ENCODE measurements at regions not wholly inside any gene's neighbourhood (a gene's known extent, or its start where the extent isn't known, plus 50 kb on each side); places are given as distances from the start of the nearest gene placed in this dataset.

DNA sequence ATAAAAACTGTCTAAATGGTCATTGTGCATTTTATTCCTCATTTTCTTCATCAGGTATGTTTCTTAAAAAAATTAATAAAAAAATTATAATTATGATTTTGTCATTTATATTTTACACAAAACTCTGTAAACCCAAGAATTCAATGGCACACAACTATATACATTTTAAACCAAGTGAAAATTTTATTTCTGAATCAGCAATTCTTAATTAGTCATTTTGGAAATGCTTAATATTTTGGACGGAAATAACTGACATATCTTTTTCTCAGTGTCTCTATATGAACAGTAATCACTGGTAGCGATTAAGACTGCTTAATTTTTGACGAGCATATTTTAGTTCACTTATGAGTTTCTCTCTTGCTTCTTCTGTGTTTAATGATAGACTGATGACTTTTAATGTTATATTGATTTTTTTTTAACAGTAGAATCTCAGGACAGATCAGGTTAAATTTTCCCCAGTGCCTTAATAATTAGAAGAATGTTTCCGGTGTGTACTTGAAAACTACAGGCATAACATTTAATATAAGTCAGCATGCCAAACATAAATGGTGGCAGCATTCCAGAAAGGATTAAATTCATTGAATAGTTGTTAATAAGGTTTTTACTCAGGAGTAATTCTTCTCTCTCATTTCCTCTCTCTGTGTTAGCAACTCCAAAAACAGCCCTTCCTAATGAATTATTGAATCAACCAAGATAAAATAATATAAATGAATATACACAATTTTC, 644.7 kb upstream of the CDH6 start:
- H3K27me3 Mint-ChIP-seq = no peaks in the 10 kb centered on the region
- peaks cover 11% of the 10 kb centered on the region for H3K9me3 Mint-ChIP-seq (ENCODE audit: low read depth)
- CTCF ChIA-PET = no interaction called here
- H3K36me3 Mint-ChIP-seq (ENCODE audit: low read depth) = no peaks in the 10 kb centered on the region
- H3K4me3 Mint-ChIP-seq = no peak overlapping the region
- intact Hi-C loops (cut with DNase I, micrococcal nuclease) = no loop called here
- no peak for DNase-seq
- no peak overlapping the region for H3K27ac Mint-ChIP-seq
- no peaks in the 10 kb centered on the region for H3K4me1 Mint-ChIP-seq
- no peak for ATAC-seq
- POLR2A ChIA-PET = no interaction called here

DNA sequence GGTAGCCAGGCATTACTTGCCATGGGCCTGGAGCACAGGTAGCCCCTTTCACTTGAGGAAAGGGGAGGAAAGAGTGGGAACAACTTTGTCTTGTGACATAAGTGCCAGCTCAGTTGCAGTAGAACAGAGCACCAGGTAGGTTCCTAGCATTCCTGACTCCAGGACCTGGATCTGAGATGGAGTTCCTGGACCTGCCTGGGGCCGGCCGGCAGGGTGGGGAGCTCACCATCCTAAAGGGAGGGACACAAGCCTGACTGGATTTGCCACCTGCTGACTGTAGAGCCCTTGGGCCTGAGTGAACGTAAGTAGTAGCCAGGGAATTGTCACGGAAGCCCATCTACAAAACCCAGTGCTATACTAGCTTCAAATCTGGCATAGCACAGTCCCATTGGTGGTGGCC, 653.3 kb upstream of the CDH6 start:
- ChIA-PET POLR2A (no interaction called here), CTCF (no interaction called here)
- Mint-ChIP-seq H3K27me3 (no peaks in the 10 kb centered on the region), H3K36me3 (ENCODE audit: low read depth) (no peaks in the 10 kb centered on the region), H3K4me3 (no peak overlapping the region), H3K27ac (no peak overlapping the region), H3K9me3 (ENCODE audit: low read depth) (peaks cover 25% of the 10 kb centered on the region), H3K4me1 (no peaks in the 10 kb centered on the region)
- ATAC-seq (no peak), DNase-seq (no peak)
- intact Hi-C loops (cut with DNase I, micrococcal nuclease) = no loop called here

DNA sequence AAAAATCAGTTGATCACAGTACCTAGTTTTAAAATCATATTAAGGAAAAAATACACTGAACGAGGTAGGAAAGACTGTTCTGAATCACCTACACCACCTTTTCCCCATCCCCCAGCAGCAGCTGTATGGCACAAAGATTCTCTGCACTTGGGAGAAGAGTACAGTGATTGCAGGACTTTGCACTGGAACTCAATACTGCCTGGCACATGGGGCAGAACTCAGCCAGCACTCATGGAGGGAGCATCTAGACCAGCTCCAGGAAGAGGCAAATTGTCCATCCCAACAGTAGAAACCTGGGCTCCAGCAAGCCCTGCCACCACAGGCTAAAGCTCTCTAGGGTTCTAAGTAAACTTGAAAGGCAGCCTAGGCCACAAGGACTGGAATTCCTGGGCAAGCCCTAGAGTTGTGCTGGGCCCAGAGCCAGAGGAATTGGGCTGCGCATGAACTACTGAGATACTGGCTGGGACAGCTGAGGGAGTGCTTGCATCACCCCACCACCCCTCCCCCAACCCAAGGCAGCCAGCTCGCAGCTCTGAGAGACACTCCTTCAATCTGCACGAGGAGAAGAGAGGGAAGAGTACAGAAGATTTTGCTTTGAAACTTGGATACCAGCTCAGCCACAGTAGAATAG, 654.4 kb upstream of the CDH6 start:
- H3K27me3 Mint-ChIP-seq = no peaks in the 10 kb centered on the region
- H3K4me3 Mint-ChIP-seq = no peak overlapping the region
- no peaks in the 10 kb centered on the region for H3K4me1 Mint-ChIP-seq
- intact Hi-C loops (cut with DNase I, micrococcal nuclease) = no loop called here
- no peaks in the 10 kb centered on the region for H3K36me3 Mint-ChIP-seq (ENCODE audit: low read depth)
- peaks cover 23% of the 10 kb centered on the region for H3K9me3 Mint-ChIP-seq (ENCODE audit: low read depth)
- ChIA-PET CTCF (no interaction called here), POLR2A (no interaction called here)
- no peak overlapping the region for H3K27ac Mint-ChIP-seq
- DNase-seq (no peak), ATAC-seq (no peak)

DNA sequence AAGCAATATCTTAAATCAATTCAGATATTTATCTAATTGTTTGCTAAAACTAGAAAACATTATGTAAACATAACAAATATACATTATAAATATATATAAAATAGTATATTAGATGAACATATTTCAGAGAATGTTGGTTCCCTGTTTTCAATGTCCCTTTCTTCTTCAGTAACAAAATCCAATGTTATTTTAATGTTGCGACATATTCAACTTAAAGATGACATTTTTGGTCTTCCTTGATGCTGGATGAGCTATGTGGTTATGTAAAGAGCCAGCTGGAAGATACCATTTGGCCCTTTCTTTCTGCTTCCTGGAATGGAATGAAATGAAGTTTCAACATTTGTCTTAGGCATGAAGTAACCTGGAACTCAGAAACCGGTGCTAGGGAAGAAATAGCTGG, 668.1 kb upstream of the CDH6 start:
- H3K27me3 Mint-ChIP-seq = no peaks in the 10 kb centered on the region
- no peak overlapping the region for H3K4me3 Mint-ChIP-seq
- ChIA-PET CTCF (no interaction called here), POLR2A (no interaction called here)
- peaks cover 5% of the 10 kb centered on the region for H3K9me3 Mint-ChIP-seq (ENCODE audit: low read depth)
- H3K27ac Mint-ChIP-seq = no peak overlapping the region
- H3K4me1 Mint-ChIP-seq = no peaks in the 10 kb centered on the region
- H3K36me3 Mint-ChIP-seq (ENCODE audit: low read depth) = no peaks in the 10 kb centered on the region
- intact Hi-C loops (cut with DNase I, micrococcal nuclease) = no loop called here
- ATAC-seq (no peak), DNase-seq (no peak)

DNA sequence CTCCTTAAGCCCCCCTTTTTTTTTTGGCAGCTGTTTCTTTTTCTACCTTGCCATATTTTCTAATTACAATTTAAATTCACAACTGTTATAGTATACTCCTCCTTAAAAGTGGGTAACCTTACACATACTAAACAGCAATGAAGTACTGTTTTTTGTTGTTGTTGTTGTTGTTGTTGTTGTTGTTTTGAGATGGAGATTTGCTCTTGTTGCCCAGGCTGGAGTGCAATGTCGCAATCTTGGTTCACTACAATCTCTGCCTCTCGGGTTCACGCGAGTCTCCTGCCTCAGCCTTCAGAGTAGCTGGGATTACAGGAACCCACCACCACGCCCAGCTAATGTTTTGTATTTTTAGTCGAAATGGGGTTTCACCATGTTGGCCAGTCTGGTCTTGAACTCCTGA, 669.1 kb upstream of the CDH6 start:
- H3K9me3 Mint-ChIP-seq (ENCODE audit: low read depth) = peaks cover 5% of the 10 kb centered on the region
- DNase-seq = no peak
- ATAC-seq = no peak
- intact Hi-C loops (cut with DNase I, micrococcal nuclease) = no loop called here
- no peaks in the 10 kb centered on the region for H3K36me3 Mint-ChIP-seq (ENCODE audit: low read depth)
- ChIA-PET CTCF (no interaction called here), POLR2A (no interaction called here)
- no peak overlapping the region for H3K27ac Mint-ChIP-seq
- H3K4me3 Mint-ChIP-seq = no peak overlapping the region
- H3K27me3 Mint-ChIP-seq = no peaks in the 10 kb centered on the region
- no peaks in the 10 kb centered on the region for H3K4me1 Mint-ChIP-seq

DNA sequence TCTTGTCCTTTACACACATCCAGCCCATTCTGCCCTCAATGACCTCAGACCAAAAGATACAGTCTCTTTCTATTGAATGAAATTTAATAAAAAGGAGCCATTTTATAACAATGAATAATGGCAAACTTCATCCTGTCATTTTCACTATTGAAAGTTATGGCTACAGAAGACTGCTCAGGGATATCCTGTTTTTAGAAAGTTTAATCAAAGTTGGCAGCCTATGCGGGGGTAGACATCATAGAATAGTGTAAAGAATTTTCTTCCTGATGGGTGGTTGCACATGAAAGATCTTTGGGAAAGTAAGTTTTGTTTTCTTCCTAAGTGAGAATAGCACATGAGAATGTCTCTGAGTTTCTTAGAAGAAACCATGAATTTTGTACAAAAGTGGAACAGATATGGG, 670.4 kb upstream of the CDH6 start:
- DNase-seq (no peak), ATAC-seq (no peak)
- intact Hi-C loops (cut with DNase I, micrococcal nuclease) = no loop called here
- peaks cover 7% of the 10 kb centered on the region for H3K9me3 Mint-ChIP-seq (ENCODE audit: low read depth)
- no peaks in the 10 kb centered on the region for H3K36me3 Mint-ChIP-seq (ENCODE audit: low read depth)
- ChIA-PET POLR2A (no interaction called here), CTCF (no interaction called here)
- H3K4me3 Mint-ChIP-seq = no peak overlapping the region
- H3K27ac Mint-ChIP-seq = no peak overlapping the region
- H3K27me3 Mint-ChIP-seq = no peaks in the 10 kb centered on the region
- no peaks in the 10 kb centered on the region for H3K4me1 Mint-ChIP-seq

DNA sequence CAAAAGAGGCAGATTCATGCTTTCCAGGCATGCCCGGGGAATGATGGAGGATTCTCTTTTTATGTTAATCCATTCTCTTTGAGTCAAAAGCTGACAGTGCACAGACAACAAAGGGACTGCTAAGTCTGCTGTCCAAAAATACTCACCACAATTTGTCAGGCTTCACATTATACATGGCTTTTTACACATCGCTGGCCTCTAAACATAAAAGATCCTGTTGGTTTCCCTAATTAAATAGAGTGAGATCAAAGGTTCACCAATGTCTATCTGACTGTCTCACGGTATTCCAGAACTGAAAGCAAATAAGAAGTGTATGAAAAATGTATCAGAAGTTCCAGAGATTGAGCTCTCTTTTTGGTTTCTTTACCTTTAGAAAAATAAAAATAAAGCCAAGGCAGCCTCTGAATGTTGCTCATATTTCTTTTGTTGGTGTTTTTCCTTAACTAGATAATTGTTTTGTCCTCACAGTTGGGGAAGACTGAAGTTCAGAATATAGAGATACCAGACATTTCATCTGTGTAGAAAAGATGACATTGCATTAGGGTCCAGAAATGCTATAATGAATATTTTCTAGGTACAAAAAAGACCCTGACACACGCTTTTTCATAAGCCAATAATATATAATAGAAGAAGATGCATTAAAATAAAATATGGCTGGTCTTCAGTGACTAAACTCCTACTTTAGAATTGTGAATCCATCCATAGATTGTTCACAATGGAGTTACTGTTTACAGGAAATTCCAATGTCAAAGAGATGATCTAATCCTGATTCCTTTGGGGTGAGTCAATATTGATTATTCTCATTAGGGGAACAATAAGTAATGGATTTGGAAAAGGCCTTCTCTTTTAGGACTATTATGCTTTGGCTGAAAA, 688.2 kb upstream of the CDH6 start:
- POLR2A ChIA-PET = no interaction called here
- CTCF ChIA-PET = no interaction called here
- intact Hi-C loops (cut with DNase I, micrococcal nuclease) = no loop called here
- H3K27ac Mint-ChIP-seq = no peak overlapping the region
- H3K27me3 Mint-ChIP-seq = no peaks in the 10 kb centered on the region
- H3K4me1 Mint-ChIP-seq = no peaks in the 10 kb centered on the region
- no peak overlapping the region for H3K4me3 Mint-ChIP-seq
- H3K36me3 Mint-ChIP-seq (ENCODE audit: low read depth) = no peaks in the 10 kb centered on the region
- ATAC-seq (no peak), DNase-seq (no peak)
- peaks cover 6% of the 10 kb centered on the region for H3K9me3 Mint-ChIP-seq (ENCODE audit: low read depth)

DNA sequence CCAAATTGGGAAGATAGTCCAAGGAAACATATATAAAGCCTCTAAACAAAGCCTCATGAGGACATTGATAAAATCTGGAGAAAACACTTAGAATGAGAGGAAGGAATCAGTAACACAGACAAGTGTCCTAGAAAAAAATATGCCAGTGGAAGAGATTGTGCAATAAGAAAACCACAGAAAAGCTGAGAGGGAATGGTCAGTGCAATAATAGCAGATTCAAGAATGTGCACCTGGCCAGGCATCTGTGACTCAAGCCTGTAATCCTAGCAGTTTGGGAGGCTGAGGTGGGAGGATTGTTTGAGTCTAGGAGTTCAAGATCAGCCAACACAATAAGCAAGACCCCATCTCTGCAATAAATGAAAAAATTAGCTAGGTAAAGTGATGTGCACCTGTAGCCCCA, 691.2 kb upstream of the CDH6 start:
- Mint-ChIP-seq H3K4me1 (no peaks in the 10 kb centered on the region), H3K27ac (no peak overlapping the region), H3K36me3 (ENCODE audit: low read depth) (no peaks in the 10 kb centered on the region)

DNA sequence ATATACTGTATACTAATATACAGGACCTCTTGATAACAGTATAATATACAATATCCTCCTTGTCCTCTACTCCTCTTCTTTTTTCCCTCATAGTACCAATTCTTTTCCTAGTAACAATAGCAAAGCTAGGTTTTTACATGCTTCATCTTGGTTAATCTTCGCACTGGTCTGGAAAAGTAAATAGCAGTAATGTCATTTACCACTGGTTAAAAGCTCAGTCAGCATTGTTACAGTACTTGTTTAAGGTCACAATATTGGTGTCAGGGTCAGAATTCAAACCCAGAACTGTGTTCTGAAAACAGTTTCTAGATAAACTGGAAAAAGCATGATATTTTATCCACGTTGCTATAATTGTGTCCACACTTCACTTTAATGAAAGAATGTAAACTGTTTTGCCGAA, 692.4 kb upstream of the CDH6 start:
- H3K9me3 Mint-ChIP-seq (ENCODE audit: low read depth) = peaks cover 2% of the 10 kb centered on the region
- ChIA-PET CTCF (no interaction called here), POLR2A (no interaction called here)
- DNase-seq (no peak), ATAC-seq (no peak)
- no peaks in the 10 kb centered on the region for H3K4me1 Mint-ChIP-seq
- no peaks in the 10 kb centered on the region for H3K36me3 Mint-ChIP-seq (ENCODE audit: low read depth)
- H3K27me3 Mint-ChIP-seq = no peaks in the 10 kb centered on the region
- intact Hi-C loops (cut with DNase I, micrococcal nuclease) = no loop called here
- no peak overlapping the region for H3K27ac Mint-ChIP-seq
- no peak overlapping the region for H3K4me3 Mint-ChIP-seq

More for the DNA sequence above, 691.2 kb upstream of the CDH6 start:
- peaks cover 2% of the 10 kb centered on the region for H3K9me3 Mint-ChIP-seq (ENCODE audit: low read depth)
- DNase-seq (no peak), ATAC-seq (no peak)
- CTCF ChIA-PET = no interaction called here
- no peaks in the 10 kb centered on the region for H3K27me3 Mint-ChIP-seq
- no peak overlapping the region for H3K4me3 Mint-ChIP-seq
- intact Hi-C loops (cut with DNase I, micrococcal nuclease) = no loop called here
- POLR2A ChIA-PET = no interaction called here

DNA sequence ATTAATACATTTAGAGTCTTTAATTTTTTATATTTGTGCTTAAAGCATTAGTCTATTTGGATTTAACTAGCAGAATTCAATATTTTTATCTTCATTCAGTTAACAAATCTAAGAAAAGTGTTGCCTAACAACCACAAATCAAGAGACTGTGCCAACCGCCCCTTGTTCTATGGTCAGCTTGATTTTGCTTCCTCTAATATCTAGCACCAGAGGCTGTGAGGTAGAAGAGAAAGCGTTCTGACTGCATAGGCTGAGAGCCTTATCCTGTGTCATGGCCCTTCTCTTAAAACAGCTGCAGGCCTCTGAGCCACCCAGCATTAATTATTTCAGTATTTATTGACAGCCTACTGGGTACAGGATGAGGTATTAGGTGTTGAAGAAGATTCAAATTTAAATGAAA, 693.0 kb upstream of the CDH6 start:
- Mint-ChIP-seq H3K9me3 (ENCODE audit: low read depth) (peaks cover 2% of the 10 kb centered on the region), H3K27me3 (no peaks in the 10 kb centered on the region), H3K4me3 (no peak overlapping the region), H3K4me1 (no peaks in the 10 kb centered on the region), H3K27ac (no peak overlapping the region), H3K36me3 (ENCODE audit: low read depth) (no peaks in the 10 kb centered on the region)
- CTCF ChIA-PET = no interaction called here
- POLR2A ChIA-PET = no interaction called here
- ATAC-seq (no peak), DNase-seq (no peak)
- intact Hi-C loops (cut with DNase I, micrococcal nuclease) = no loop called here

DNA sequence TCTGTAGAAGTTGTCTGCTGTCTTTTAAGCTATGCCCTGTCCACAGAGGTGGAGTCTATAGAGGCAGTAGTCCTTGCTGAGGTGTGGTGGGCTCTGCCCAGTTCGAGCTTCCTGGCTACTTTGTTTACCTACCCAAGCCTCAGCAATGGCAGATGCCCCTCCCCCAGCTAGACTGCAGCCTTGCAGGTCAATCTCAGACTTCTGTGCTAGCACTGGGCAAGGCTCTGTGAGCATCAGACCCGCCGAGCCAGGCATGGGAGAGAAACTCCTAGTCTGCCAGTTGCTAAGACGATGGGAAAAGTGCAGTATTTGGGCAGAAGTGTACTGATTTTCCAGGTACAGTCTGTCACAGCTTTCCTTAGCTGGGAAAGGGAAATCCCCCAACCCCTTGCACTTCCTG, 694.1 kb upstream of the CDH6 start:
- Mint-ChIP-seq H3K9me3 (ENCODE audit: low read depth) (peaks cover 6% of the 10 kb centered on the region), H3K4me3 (no peak overlapping the region), H3K4me1 (no peaks in the 10 kb centered on the region), H3K27ac (no peak overlapping the region), H3K36me3 (ENCODE audit: low read depth) (no peaks in the 10 kb centered on the region), H3K27me3 (no peaks in the 10 kb centered on the region)
- ChIA-PET POLR2A (no interaction called here), CTCF (no interaction called here)
- DNase-seq = no peak
- ATAC-seq = no peak
- intact Hi-C loops (cut with DNase I, micrococcal nuclease) = no loop called here

DNA sequence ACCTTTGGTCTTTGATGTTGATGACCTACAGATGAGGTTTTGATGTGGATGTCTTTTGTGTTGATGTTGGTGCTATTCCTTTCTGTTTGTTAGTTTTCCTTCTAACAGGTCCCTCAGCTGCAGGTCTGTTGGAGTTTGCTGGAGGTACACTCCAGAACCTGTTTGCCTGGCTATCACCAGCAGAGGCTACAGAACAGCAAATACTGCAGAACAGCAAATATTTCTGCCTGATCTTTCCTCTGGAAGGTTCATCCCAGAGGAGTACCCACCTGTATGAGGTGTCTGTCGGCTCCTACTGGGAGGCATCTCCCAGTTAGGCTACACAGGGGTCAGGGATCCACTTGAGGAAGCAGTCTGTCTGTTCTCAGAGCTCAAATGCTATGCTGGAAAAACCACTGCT, 694.5 kb upstream of the CDH6 start:
- POLR2A ChIA-PET = no interaction called here
- CTCF ChIA-PET = no interaction called here
- Mint-ChIP-seq H3K4me1 (no peaks in the 10 kb centered on the region), H3K36me3 (ENCODE audit: low read depth) (no peaks in the 10 kb centered on the region), H3K27ac (no peak overlapping the region), H3K9me3 (ENCODE audit: low read depth) (peaks cover 6% of the 10 kb centered on the region), H3K27me3 (no peaks in the 10 kb centered on the region), H3K4me3 (no peak overlapping the region)
- DNase-seq (no peak), ATAC-seq (no peak)
- intact Hi-C loops (cut with DNase I, micrococcal nuclease) = no loop called here

Measured in activated CD4-positive, alpha-beta T cell treated with anti-CD3 and anti-CD28 coated beads for 36 hours (primary cell).